HG02571 (cell line): ENCODE measurements at regions not wholly inside any gene's neighbourhood (a gene's known extent, or its start where the extent isn't known, plus 50 kb on each side); places are given as distances from the start of the nearest gene placed in this dataset.
A peak's percentile ranks its signal among the peaks of the same experiment; 100 is the strongest.
"Not testable (repeated sequence)": the region's sequence is repeated elsewhere in the genome, so short reads cannot be mapped to it uniquely, and the experiment has no call there.

ENCODE experiments used
- ATAC-seq: cut with Tn5 transposase; IDR thresholded peaks from one replicate; pipeline ENCODE4 v1.9.1; 2021; ENCODE audit warnings: mild to moderate bottlenecking, moderate library complexity; ENCODE audit not compliant: unreplicated experiment

DNA sequence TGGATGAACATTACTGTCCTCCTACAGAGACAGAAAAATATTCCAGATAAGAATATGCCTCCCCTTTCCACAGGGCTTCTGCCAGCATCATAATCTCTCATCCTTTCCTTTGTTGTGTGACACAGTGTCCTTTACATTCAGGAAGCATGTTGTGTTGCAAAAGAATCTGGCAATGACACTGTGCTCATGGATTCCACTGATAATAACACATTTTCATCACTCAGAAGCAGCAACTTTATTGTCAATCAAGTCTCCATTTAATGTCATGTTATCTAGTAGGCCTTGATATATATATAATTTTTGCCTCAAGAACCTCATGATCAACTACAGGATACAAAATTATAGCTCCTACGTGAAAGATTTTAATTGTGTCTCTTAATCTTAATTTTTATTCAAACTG is 833.9 kb downstream of the FSTL5 start:
- ATAC-seq = no peak

DNA sequence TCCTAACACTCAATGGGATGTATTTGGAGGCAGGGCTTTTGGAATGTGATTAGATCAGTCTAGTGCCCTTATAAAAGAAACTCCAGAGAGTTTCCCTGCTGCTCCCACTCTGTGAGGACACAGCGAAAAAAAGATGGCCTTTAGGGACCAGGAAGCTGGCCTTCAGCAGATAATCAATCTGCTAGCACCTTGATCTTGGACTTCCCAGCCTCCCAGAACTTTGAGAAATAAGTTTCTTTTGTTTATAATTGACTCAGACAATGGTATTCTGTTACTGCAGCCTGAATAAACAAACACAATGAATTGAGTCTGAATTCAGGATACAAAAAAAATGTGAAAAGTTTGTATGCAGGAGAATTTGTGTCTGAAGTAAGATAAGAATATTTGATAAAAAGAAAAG is 842.1 kb downstream of the FSTL5 start:
- ATAC-seq = no peak

DNA sequence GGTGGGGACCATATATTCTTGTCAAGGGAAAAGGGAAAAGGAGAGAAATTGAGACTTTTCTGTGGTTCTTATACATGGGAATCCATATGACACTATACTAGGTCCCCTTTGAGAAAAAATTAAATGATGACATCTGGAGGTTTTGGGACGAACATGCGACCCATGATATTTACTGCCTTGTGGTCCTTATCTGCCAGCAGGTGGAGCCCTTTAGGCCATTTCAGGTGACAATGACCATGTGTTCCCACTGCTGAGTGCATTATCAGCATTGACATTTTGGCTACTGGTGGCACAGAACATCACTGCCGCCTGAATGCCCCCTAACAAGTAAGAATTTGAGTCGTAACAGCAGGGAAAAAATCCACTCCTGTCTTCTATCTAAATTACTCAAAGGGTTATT is 843.4 kb downstream of the FSTL5 start:
- ATAC-seq = no peak

DNA sequence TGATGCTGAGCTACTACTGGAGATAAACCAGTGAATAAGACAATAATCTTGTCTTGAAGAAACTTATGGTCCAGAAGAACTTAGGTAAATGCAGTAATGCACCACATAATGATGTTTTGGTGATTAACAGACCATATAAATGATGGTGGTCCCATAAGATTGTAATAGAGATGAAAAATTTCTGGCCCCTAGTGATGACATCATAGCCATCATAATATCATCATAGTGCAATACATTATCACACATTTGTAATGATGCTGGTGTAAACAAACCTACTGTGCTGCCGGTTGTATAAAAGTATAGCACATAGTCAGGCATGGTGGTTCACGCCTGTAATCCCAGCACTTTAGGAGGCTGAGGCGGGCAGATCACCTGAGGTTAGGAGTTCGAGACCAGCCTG is 846.8 kb downstream of the FSTL5 start:
- ATAC-seq = no peak

DNA sequence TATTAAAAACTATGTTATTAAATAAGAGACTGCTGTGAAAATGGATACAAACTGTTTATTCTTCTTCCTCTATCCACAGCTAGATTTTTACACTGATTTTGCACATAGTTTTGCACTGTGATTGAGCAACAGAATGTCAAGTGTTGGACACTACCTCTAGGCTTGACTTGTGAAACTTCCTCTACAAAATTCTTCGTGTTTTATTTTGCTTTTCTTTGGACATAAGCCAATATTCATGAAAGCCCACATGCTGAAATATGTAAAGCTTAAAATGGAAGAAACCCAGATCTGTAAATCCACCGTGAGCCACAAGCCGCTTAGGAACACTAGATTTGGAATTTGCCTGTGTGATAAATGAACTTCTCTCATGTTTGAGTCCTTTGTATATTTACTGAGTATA is 849.4 kb downstream of the FSTL5 start:
- ATAC-seq = no peak

DNA sequence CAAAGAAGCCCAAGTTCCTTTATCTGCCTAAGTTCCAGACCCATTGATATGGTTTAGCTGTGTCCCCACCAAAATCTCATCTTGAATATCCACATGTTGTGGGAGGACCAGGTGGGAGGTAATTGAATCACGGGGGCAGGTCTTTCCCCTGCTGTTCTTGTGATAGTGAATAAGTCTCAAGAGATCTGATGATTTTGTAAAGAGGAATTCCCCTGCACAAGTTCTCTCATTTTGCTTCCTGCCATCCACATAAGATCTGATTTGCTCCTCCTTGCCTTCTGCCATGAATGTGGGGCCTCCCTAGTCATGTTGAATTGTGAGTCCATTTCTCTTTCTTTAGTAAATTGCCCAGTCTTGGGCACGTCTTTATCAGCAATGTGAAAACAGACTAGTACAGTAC is 860.2 kb downstream of the FSTL5 start:
- no peak for ATAC-seq

DNA sequence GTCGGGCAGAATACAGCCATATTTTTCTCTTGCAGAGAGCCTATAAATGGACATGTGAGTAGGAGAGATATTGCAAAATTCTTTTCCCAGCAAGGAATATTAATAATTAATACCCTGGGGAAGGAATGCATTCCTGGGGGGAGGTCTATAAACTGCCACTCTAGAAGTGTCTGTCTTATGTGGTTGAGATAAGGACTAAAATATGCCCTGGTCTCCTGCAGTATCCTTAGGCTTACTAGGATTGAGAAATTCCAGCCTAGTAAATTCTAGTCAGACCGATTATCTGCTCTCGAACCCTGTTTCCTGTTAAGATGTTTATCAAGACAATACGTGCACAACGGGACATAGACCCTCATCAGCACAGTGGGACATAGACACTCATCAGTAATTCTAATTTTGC is 872.6 kb downstream of the FSTL5 start:
- ATAC-seq = no peak

DNA sequence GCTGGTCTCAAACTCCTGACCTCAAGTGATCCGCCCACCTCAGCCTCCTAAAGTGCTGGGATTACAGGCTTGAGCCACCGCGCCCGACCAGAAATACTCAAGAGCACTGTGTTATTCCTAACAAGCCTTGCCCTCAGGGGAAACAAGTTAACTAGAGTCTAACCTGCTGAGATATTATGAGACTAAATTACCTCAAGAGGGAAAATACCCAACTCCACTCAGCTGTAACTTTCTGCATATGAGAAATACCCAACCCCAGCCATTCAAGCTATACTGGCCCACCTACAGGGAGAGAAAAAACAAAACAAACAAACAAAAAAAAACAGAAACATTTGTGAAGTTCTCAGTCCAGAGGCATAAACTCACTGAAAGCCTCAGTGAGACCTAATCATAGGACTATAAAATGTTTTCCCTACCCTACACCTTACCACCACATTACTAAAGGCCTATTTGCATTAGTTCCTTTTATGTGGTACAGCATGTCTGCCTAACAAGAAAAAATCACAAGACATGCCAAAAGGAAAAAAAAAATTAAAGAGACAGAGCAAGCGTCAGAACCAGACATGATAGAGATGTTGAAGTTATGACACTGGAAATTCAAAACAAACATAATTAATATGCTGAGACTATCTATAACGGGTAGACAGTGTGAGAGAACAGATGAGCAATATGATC is 876.0 kb downstream of the FSTL5 start:
- no peak for ATAC-seq

DNA sequence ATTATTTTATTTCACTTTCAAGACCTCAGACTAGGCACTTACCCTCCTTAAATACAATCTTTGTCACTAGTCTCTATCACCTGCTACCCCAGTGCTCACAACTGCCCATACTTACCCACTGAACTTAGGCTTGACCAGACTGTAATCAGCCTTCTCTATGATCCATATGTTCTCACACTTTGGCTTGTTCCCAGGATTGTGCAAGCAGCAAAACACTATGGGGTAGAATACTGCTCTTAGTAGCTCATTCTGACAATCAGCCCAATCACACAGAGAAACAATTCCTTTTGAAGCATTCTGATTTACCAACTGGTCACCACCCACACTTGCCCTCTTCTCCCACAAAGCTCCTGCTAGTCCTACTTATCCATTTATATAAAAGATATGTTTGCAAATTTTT is 878.3 kb downstream of the FSTL5 start:
- ATAC-seq = no peak

DNA sequence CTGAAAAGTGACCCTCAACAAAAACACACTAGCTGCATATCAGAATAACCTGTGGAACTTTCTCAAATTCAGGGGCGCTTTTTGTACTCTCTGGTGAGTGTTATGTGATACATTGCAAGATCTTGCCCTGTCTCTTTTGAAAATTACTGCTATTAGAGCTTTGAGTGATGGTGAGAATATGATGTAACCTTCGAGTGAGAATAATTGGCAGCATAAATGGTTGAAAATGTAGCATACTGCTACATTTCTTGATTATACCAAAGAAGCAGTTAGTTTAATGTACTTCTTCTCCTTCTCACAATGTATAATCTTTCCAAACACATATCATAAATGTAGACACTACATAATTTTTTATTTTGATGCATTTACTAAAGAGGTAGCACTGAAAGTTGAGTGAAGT is 882.9 kb downstream of the FSTL5 start:
- no peak for ATAC-seq

DNA sequence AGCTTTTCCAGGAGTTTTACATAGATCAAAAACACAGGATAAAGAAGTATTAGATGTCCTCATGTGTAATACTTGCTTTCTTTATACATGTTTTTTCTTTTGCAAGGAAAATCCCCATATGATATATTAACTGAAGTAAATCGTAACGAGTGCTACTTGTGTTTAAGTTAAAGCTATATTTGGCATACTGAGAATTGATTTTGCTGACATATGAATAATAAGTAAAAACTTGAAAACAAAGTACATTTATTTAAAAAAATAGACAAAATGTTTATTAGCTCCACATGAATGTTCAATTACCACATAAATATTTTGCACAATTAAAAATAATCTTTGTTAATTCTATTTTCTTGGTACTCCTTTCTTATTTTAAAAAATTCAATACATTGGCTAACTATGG is 884.7 kb downstream of the FSTL5 start:
- ATAC-seq = no peak

DNA sequence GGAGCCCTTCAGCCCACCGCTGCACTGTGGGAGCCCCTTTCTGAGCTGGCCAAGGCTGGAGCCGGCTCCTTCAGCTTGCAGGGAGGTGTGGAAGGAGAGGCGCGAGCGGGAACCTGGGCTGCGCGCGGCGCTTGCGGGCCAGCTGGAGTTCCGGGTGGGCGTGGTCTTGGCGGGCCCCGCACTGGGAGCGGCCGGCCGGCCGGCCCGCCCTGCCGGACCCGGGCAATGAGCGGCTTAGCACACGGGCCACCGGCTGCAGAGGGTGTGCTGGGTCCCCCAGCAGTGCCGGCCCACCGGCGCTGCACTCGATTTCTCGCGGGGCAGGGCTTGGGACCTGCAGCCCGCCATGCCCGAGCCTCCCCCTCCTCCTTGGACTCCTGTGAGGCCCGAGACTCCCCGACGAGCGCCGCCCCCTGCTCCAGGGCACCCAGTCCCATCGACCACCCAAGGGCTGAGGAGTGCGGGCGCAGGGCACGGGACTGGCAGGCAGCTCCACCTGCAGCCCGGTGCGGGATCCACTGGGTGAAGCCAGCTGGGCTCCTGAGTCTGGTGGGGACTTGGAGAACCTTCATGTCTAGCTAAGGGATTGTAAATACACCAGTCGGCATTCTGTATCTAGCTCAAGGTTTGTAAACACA is 886.5 kb downstream of the FSTL5 start:
- ATAC-seq = not testable (repeated sequence)

DNA sequence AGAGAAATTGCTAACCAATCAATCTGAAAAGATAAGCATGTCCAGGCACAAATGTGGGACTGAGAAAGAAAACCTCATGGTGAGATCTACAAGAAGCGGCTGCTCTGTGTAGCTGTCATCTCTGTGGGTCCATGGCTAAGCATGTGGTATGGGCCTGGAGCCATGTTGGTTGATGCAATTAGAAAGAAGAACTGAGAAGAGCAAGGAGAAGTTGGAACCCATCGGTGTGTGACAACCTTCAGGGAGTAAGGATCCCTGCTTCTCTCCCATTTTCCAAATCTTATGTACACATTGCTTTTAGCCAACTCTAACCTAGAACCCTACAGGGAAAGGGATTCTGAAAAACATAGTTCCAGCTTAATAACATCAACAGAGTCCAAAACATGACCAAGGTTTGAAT is 890.2 kb downstream of the FSTL5 start:
- ATAC-seq = no peak

DNA sequence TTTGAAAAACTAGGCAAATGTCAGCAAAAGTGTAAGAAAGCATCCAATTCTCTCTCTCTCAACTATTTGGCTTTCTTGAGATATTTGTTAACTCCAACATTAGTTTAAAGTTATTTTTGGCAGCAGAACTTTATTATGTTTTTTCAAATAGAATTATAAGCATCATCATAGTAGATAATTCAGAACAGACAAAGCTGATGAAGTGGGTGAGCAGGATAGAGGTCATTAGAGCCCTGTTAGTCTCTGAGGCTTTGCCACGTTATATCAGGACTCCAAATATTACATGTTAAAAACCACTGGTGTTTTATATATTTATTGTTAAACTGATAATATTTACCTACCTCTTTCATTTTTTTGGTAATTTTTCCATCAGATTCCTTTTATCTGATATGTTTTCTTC is 903.0 kb downstream of the FSTL5 start:
- no peak for ATAC-seq

DNA sequence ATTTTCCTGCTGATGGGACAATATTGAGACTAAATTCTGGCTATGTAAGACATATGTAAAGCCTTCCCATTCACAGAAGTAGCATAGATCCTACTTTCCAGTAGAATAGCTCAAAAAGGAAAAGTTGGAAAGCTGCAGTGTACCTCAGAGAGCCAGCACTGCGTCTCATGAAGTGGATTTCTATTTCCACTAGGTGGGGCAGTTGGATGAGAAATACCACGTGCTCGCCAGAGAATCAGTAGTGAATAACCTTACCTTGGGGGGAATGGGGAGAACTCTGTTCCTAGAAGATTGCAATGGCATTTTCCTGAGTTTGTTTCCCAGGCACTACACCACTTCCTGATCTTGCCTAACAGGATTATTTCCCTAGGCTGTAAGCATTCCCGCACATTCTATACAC is 907.1 kb downstream of the FSTL5 start:
- no peak for ATAC-seq

DNA sequence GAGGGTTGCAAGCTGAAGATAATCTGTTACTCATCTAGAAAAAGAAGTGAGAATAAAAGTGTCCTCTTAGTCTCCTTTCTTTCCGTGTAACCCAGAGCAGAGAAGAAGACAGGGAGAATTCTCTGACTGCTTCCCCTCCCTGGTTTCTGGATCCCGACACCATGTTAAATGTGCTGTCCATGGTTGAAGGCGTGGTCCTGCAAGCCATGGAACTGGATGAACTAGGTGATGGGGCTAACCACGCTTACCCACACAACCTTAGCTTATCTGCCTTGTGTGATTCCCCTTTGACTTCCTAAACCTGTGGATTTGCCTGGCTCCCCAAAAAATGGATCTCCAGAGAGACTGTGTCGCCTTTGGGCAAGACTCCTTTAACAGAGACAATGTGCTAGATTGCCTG is 907.6 kb downstream of the FSTL5 start:
- no peak for ATAC-seq

DNA sequence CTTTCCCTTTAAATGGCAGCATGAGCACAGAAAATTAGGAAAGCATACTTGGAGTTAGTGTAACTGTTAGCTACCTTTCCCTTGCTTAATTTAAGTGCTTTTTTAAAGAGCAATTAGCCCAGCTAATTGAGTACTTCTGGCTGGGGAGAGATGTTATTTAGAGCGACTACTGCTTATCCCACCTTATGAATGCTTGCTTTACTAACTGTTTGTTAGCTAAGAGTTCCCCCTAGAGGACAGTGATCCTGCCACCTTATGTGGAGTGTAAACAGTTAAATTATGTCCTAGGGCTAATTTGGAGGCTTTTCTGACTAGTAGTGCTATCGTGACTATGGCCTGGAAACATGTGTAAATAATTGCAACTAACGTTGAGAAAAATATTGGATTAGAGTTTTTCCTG is 909.4 kb downstream of the FSTL5 start:
- ATAC-seq = no peak

DNA sequence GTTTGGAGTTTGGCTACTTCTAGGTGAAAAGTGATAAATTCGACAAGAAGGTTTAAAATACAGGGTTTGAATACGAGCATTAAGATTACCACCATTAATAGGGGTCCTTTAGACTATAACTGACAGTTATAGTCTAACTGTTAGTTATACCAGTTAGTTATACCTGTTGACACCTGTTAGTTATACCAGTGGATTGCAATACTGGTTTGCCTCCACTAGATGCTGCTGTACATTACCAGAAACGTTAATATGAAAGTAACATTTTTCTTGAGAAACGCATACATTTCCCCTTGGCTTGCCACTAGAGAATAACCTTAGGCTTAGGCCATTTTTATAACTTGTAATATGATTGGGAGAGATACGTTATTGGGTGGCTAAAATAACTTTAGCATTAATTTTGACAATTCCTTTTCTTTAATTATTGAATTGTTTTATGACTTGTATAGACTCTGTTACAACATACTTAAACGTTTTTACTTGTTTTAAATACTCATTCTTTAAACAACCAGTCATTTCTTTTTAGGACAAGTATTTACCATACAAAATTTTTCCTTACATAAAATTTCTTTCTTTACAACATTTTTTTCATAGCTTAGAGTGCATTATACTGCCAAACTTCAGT is 911.2 kb downstream of the FSTL5 start:
- ATAC-seq = peak; percentile 77

DNA sequence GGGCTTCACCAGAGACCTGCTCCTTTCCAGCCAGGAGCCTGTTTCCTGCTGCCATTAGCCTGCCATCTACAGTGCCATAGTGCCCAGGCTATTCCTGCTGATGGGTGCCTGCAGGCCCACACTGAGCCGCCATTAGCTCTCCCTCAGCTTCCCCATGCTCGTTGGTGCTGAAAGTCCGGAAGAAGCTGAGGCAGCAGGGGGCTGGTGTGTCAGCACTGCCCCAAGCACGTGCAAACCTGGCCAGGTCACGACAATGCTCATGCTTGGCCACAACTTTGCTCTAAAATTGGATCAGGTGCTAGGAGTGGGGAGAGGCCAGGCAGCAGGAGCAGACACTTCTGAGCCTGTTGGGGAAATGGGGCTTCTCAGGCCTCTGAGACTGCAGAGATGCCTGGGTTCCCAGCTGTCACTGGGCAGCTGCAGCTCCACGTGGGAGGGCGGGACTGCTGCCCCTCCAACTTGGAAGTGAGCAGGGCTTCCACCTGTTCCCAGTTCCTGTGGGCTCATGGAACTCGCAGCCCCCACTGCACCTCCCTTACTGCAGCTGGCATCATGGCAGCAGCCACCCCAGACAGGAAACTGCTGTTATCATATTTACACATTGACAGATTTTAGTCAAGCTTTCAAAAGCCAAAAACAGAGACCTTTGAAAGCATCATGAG is 913.9 kb downstream of the FSTL5 start:
- no peak for ATAC-seq

DNA sequence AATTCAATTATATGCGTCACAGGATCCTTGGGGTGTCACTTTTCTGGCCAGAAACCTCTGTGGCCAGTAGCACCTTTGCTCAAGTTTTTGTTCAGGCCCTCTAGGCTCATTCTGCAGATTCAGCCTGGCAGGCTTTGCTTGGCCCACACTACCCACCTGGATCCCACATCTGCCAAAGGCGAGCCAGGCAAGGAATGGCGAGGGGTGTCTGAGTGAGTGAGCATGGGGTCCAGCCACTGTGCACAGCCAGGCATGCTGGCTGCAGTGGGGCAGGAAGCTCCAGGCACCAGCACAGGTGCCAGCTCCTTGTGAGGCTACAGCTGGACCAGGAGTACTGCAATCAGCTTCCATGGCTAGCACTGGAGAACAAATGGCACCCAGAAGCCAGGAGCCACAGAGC is 914.9 kb downstream of the FSTL5 start:
- no peak for ATAC-seq

DNA sequence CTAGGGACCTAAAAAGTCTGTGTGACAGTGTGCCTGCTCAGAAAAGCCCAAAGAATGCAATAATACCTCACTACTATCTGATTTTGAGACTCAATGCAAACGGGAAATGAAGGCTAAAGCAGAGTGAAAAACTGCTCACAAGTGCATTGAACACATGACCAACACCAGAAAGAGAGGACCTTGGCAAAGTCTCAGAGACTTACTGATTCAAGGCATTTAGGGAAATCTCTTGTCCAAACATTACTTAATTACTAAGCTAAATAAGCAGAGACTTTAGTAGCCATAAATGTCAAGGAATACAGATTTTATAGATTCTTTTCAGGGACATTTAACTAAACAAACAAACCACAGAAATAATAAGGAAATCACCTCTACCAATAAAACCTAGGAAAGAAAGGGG is 916.0 kb downstream of the FSTL5 start:
- no peak for ATAC-seq

DNA sequence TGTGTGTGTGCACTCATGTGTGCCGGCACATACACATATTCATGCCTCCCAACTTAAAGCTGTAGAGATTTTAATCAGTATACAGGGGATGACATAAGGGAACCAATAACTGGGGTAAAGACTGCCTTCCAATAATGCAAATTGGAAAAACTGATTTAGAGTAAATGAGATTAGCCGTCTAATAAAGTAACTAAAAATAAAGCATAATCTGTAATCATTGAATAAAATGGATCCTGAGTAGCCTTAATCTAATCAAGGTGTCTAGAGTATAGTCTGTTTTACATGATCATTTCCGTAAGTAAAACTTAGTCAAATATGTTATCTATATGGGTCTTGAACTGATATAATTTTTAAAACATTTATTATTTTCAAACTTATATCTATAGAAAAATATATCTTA is 925.8 kb downstream of the FSTL5 start:
- no peak for ATAC-seq
